ENCODE measurements at regions not wholly inside any gene's neighbourhood (a gene's known extent, or its start where the extent isn't known, plus 50 kb on each side); places are given as distances from the start of the nearest gene placed in this dataset.
"Not testable (repeated sequence)": the region's sequence is repeated elsewhere in the genome, so short reads cannot be mapped to it uniquely, and the experiment has no call there.

- Histone ChIP-seq H3K79me2 (ENCODE audit: insufficient read depth, low read depth) (no peaks in the 10 kb centered on the region), H2AFZ (ENCODE audit: low read depth) (no peak overlapping the region), H3K4me1 (ENCODE audit: low read depth, poor library complexity, severe bottlenecking) (no peaks in the 10 kb centered on the region), H3K4me3 (IDR thresholded peaks at IDR 0.05; ENCODE audit: insufficient read depth, low read depth, low read length) (no peak overlapping the region), H3K27me3 (ENCODE audit: insufficient read depth, low read depth) (no peaks in the 10 kb centered on the region), H3K9ac (no peak overlapping the region), H4K20me1 (ENCODE audit: insufficient read depth) (no peaks in the 10 kb centered on the region), H3K4me2 (no peak overlapping the region), H3K27ac (no peak overlapping the region), H3K36me3 (ENCODE audit: insufficient read depth) (no peaks in the 10 kb centered on the region)
- TF ChIP-seq CTCF (conservative IDR thresholded peaks at IDR 0.05; ENCODE audit: low read depth, low read length): no peak
Measured at GRCh38 chr5:29131285-29131684, 2062.2 kb upstream of the CDH6 start.

GRCh38 chr5:29130786-29131185, 2062.7 kb upstream of the CDH6 start:
- H3K9ac ChIP-seq: no peak overlapping the region
- H3K27me3 ChIP-seq (ENCODE audit: insufficient read depth, low read depth): no peaks in the 10 kb centered on the region
- H3K4me2 ChIP-seq: no peak overlapping the region
- no peaks in the 10 kb centered on the region for H3K4me1 ChIP-seq (ENCODE audit: low read depth, poor library complexity, severe bottlenecking)
- no peak overlapping the region for H3K4me3 ChIP-seq (IDR thresholded peaks at IDR 0.05; ENCODE audit: insufficient read depth, low read depth, low read length)
- H2AFZ ChIP-seq (ENCODE audit: low read depth): no peak overlapping the region
- TF ChIP-seq CTCF (conservative IDR thresholded peaks at IDR 0.05; ENCODE audit: low read depth, low read length): no peak
- H3K27ac ChIP-seq: no peak overlapping the region
- H3K79me2 ChIP-seq (ENCODE audit: insufficient read depth, low read depth): no peaks in the 10 kb centered on the region
- no peaks in the 10 kb centered on the region for H4K20me1 ChIP-seq (ENCODE audit: insufficient read depth)
- H3K36me3 ChIP-seq (ENCODE audit: insufficient read depth): no peaks in the 10 kb centered on the region

- not testable (repeated sequence) for H3K4me2 ChIP-seq; H3K27me3 ChIP-seq (ENCODE audit: insufficient read depth, low read depth); H3K4me1 ChIP-seq (ENCODE audit: low read depth, poor library complexity, severe bottlenecking); H3K79me2 ChIP-seq (ENCODE audit: insufficient read depth, low read depth); H4K20me1 ChIP-seq (ENCODE audit: insufficient read depth); H2AFZ ChIP-seq (ENCODE audit: low read depth); H3K9ac ChIP-seq; H3K4me3 ChIP-seq (IDR thresholded peaks at IDR 0.05; ENCODE audit: insufficient read depth, low read depth, low read length); H3K27ac ChIP-seq; H3K36me3 ChIP-seq (ENCODE audit: insufficient read depth)
Measured at GRCh38 chr5:29127524-29128156, 2065.8 kb upstream of the CDH6 start.

GRCh38 chr5:29126462-29126861, 2067.0 kb upstream of the CDH6 start:
- H3K27me3 ChIP-seq (ENCODE audit: insufficient read depth, low read depth); H3K4me2 ChIP-seq; H3K79me2 ChIP-seq (ENCODE audit: insufficient read depth, low read depth); H4K20me1 ChIP-seq (ENCODE audit: insufficient read depth); H2AFZ ChIP-seq (ENCODE audit: low read depth); H3K4me3 ChIP-seq (IDR thresholded peaks at IDR 0.05; ENCODE audit: insufficient read depth, low read depth, low read length); H3K27ac ChIP-seq; H3K4me1 ChIP-seq (ENCODE audit: low read depth, poor library complexity, severe bottlenecking); H3K9ac ChIP-seq; H3K36me3 ChIP-seq (ENCODE audit: insufficient read depth): not testable (repeated sequence)

- no peaks in the 10 kb centered on the region for H3K79me2 ChIP-seq (ENCODE audit: insufficient read depth, low read depth)
- no peak overlapping the region for H3K27ac ChIP-seq
- H3K4me3 ChIP-seq (IDR thresholded peaks at IDR 0.05; ENCODE audit: insufficient read depth, low read depth, low read length): no peak overlapping the region
- H2AFZ ChIP-seq (ENCODE audit: low read depth): no peak overlapping the region
- H3K9ac ChIP-seq: no peak overlapping the region
- H3K4me2 ChIP-seq: no peak overlapping the region
- H3K36me3 ChIP-seq (ENCODE audit: insufficient read depth): no peaks in the 10 kb centered on the region
- TF ChIP-seq CTCF (conservative IDR thresholded peaks at IDR 0.05; ENCODE audit: low read depth, low read length): no peak
- no peaks in the 10 kb centered on the region for H3K27me3 ChIP-seq (ENCODE audit: insufficient read depth, low read depth)
- no peaks in the 10 kb centered on the region for H4K20me1 ChIP-seq (ENCODE audit: insufficient read depth)
- H3K4me1 ChIP-seq (ENCODE audit: low read depth, poor library complexity, severe bottlenecking): no peaks in the 10 kb centered on the region
Measured at GRCh38 chr5:29122306-29122705, 2071.2 kb upstream of the CDH6 start.
